PFSK-1 (cell line): ENCODE measurements at regions not wholly inside any gene's neighbourhood (a gene's known extent, or its start where the extent isn't known, plus 50 kb on each side); places are given as distances from the start of the nearest gene placed in this dataset.

Experiments
- FOXP2 ChIP-seq: optimal IDR thresholded peaks from 2 replicates; pipeline ENCODE3; 2011; ENCODE audit warnings: borderline replicate concordance, control low read depth, inconsistent platforms; ENCODE audit not compliant: insufficient read depth; ENCODE audit errors: extremely low read length, extremely low read depth
- POLR2AphosphoS5 ChIP-seq: IDR thresholded peaks from 2 replicates; pipeline ENCODE4 v1.6.1; 2012; ENCODE audit warnings: low read depth, mild to moderate bottlenecking, control low read depth, low read length, moderate library complexity
- REST ChIP-seq, 2 experiments: IDR thresholded peaks; 2 replicates each; pipeline versions ENCODE4 v1.6.1 to v1.8.0; 2011 to 2012; ENCODE audit warnings: low read depth in 2 of 2, low read length in 2 of 2, control low read depth in 1 of 2, inconsistent platforms in 1 of 2, mild to moderate bottlenecking in 1 of 2, moderate library complexity in 1 of 2; ENCODE audit not compliant: insufficient read depth in 1 of 2
- SIN3A ChIP-seq: IDR thresholded peaks from 2 replicates; pipeline ENCODE4 v1.6.1; 2012; ENCODE audit warnings: mild to moderate bottlenecking, low read length, moderate library complexity, borderline replicate concordance; ENCODE audit not compliant: insufficient read depth
- TAF1 ChIP-seq: IDR thresholded peaks from 2 replicates; pipeline ENCODE4 v1.6.1; 2012; ENCODE audit warnings: low read length, control low read depth, borderline replicate concordance; ENCODE audit not compliant: insufficient read depth

- TF ChIP-seq POLR2AphosphoS5 (no peak), FOXP2 (no peak), REST (IDR thresholded peaks at IDR 0.05; ENCODE audit: insufficient read depth in 1 of 2, low read depth in 2 of 2, low read length in 2 of 2) (no peak), TAF1 (no peak), SIN3A (no peak)
Measured at GRCh38 chr7:156082048-156083040, 270.1 kb upstream of the SHH start.

- TF ChIP-seq FOXP2 (no peak), TAF1 (no peak), REST (IDR thresholded peaks at IDR 0.05; ENCODE audit: insufficient read depth in 1 of 2, low read depth in 2 of 2, low read length in 2 of 2) (no peak), SIN3A (no peak), POLR2AphosphoS5 (no peak)
Measured at GRCh38 chr7:156080596-156080995, 268.3 kb upstream of the SHH start.

GRCh38 chr7:156080046-156080445, 267.8 kb upstream of the SHH start:
- TF ChIP-seq POLR2AphosphoS5 (no peak), FOXP2 (no peak), SIN3A (no peak), TAF1 (no peak), REST (IDR thresholded peaks at IDR 0.05; ENCODE audit: insufficient read depth in 1 of 2, low read depth in 2 of 2, low read length in 2 of 2) (no peak)

- TF ChIP-seq FOXP2 (no peak), REST (IDR thresholded peaks at IDR 0.05; ENCODE audit: insufficient read depth in 1 of 2, low read depth in 2 of 2, low read length in 2 of 2) (no peak), POLR2AphosphoS5 (no peak), TAF1 (no peak), SIN3A (no peak)
Measured at GRCh38 chr7:156079156-156079555, 266.9 kb upstream of the SHH start.
